Keratinocyte (primary cell): ENCODE measurements at regions not wholly inside any gene's neighbourhood (a gene's known extent, or its start where the extent isn't known, plus 50 kb on each side); places are given as distances from the start of the nearest gene placed in this dataset.

Experiments
- DNase-seq: peaks from one replicate; pipeline ENCODE4 v3.0.0-alpha.2; 2011; ENCODE audit warnings: low read depth, missing footprints, low spot score
- FAIRE-seq: peaks from 2 replicates; lab custom pipeline; 2011; peaks lifted over from hg19 to GRCh38; lab: Jason Lieb, UNC
- H2AFZ ChIP-seq: 2 replicates; pipeline ENCODE4 v1.6.0; 2012; ENCODE audit warnings: low read length, control low read depth, inconsistent platforms; ENCODE audit not compliant: control insufficient read depth
- H3K27ac ChIP-seq: 2 replicates; pipeline ENCODE4 v1.5.1; 2011; ENCODE audit warnings: low read length; ENCODE audit not compliant: control insufficient read depth, insufficient read depth
- H3K27me3 ChIP-seq: 3 replicates; pipeline ENCODE4 v1.6.0; 2011; ENCODE audit warnings: low read length; ENCODE audit not compliant: control insufficient read depth, insufficient read depth; ENCODE audit errors: extremely low read depth
- H3K36me3 ChIP-seq, 2 experiments: 2 replicates in 1 of 2; 3 replicates in 1 of 2; pipeline ENCODE4 v1.5.1; 2011; ENCODE audit warnings: low read length in 2 of 2, mild to moderate bottlenecking in 1 of 2; ENCODE audit not compliant: control insufficient read depth in 2 of 2, insufficient read depth in 2 of 2; ENCODE audit errors: extremely low read depth in 1 of 2
- H3K4me1 ChIP-seq: 3 replicates; pipeline ENCODE4 v1.5.1; 2011; ENCODE audit warnings: low read length; ENCODE audit not compliant: control insufficient read depth, insufficient read depth; ENCODE audit errors: extremely low read depth
- H3K4me2 ChIP-seq: 3 replicates; pipeline ENCODE4 v1.6.0; 2011; ENCODE audit warnings: low read depth, low read length; ENCODE audit not compliant: control insufficient read depth, insufficient read depth; ENCODE audit errors: extremely low read depth
- H3K4me3 ChIP-seq, 3 experiments: fragments of 200-600 bp in 1 of 3; sonication (generic) in 1 of 3; 2 replicates in 2 of 3; 3 replicates in 1 of 3; pipeline ENCODE4 v1.5.1; 2011 to 2016; ENCODE audit warnings: low read length in 3 of 3, mild to moderate bottlenecking in 3 of 3, control low read depth in 2 of 3, inconsistent platforms in 1 of 3, low read depth in 1 of 3, mixed read lengths in 1 of 3, mixed run types in 1 of 3, moderate library complexity in 1 of 3; ENCODE audit not compliant: control insufficient read depth in 2 of 3, insufficient read depth in 2 of 3; ENCODE audit errors: extremely low read depth in 1 of 3
- H3K79me2 ChIP-seq: 2 replicates; pipeline ENCODE4 v1.6.0; 2012; ENCODE audit warnings: low read length; ENCODE audit not compliant: control insufficient read depth, insufficient read depth
- H3K9ac ChIP-seq: 3 replicates; pipeline ENCODE4 v1.6.0; 2011; ENCODE audit warnings: low read length; ENCODE audit not compliant: control insufficient read depth, insufficient read depth; ENCODE audit errors: extremely low read depth
- H3K9me1 ChIP-seq: 3 replicates; pipeline ENCODE4 v1.6.0; 2011; ENCODE audit warnings: low read length; ENCODE audit not compliant: control insufficient read depth, insufficient read depth; ENCODE audit errors: extremely low read depth
- H3K9me3 ChIP-seq: 2 replicates; pipeline ENCODE4 v1.5.1; 2012; ENCODE audit warnings: low read depth, low read length; ENCODE audit not compliant: control insufficient read depth
- H4K20me1 ChIP-seq: 3 replicates; pipeline ENCODE4 v1.6.0; 2011; ENCODE audit warnings: low read length; ENCODE audit not compliant: control insufficient read depth, insufficient read depth; ENCODE audit errors: extremely low read depth
- CTCF ChIP-seq, 3 experiments: IDR thresholded peaks in 1 of 3; conservative IDR thresholded peaks in 1 of 3; optimal IDR thresholded peaks in 1 of 3; 2 replicates in 2 of 3; 3 replicates in 1 of 3; pipeline versions ENCODE3 to v1.5.1; 2011; ENCODE audit warnings: low read length in 3 of 3, mild to moderate bottlenecking in 3 of 3, moderate library complexity in 2 of 3, control low read depth in 1 of 3, inconsistent platforms in 1 of 3; ENCODE audit not compliant: insufficient read depth in 2 of 3; ENCODE audit errors: extremely low read depth in 1 of 3
- EZH2 ChIP-seq: IDR thresholded peaks from one replicate; pipeline ENCODE4 v1.6.1; 2012; ENCODE audit warnings: inconsistent platforms, mild to moderate bottlenecking, low read length, moderate library complexity
- dilution Hi-C: fragments of 300-500 bp; cut with MboI; formaldehyde crosslinking; loops from one replicate; pipeline ENCODE4 v1.7.0; 2020; ENCODE audit warnings: low sequenced_read_pairs; ENCODE audit not compliant: extremely low pct_ligation_motif_present

GRCh38 chr6:75551367-75551952 lies 50.2 kb upstream of the SENP6 start:
- H3K9ac ChIP-seq = no peak overlapping the region
- H3K27ac ChIP-seq = no peak overlapping the region
- H3K9me3 ChIP-seq = no peaks in the 10 kb centered on the region
- TF ChIP-seq CTCF (optimal IDR thresholded peaks at IDR 0.05 in 1 of 3, IDR thresholded peaks at IDR 0.05 in 1 of 3, conservative IDR thresholded peaks at IDR 0.05 in 1 of 3; ENCODE audit: extremely low read depth in 1 of 3, insufficient read depth in 2 of 3, low read length in 3 of 3) = no peak
- TF ChIP-seq EZH2 = no peak
- no peaks in the 10 kb centered on the region for H3K27me3 ChIP-seq
- H3K36me3 ChIP-seq = no peaks in the 10 kb centered on the region
- dilution Hi-C loops = no loop called here
- DNase-seq (no peak), FAIRE-seq (no peak)
- no peak overlapping the region for H3K4me2 ChIP-seq
- H2AFZ ChIP-seq = no peak overlapping the region
- no peaks in the 10 kb centered on the region for H3K4me1 ChIP-seq
- H3K4me3 ChIP-seq = no peak overlapping the region
- H3K79me2 ChIP-seq = no peaks in the 10 kb centered on the region
- no peaks in the 10 kb centered on the region for H3K9me1 ChIP-seq
- H4K20me1 ChIP-seq = no peaks in the 10 kb centered on the region
